ENCODE measurements at regions not wholly inside any gene's neighbourhood (a gene's known extent, or its start where the extent isn't known, plus 50 kb on each side); places are given as distances from the start of the nearest gene placed in this dataset.

DNA sequence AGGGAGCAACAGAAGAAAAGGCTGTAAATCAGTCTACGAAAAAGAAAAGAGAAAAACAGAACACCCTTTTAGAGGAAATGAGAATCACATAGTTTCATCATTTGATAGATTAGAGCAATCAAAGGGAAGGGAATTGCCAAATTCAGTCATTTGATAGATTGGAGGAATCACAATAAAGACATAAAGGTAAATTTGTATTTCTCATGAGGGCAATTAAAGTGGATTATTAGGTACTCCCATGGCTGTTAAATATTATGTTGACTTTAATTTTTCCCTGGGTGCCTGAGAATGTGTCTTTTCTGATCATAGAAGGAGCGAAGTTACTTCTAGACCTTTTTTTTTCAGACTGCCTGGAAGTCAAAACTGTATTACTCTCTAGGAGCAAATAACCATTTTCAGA is 1145.7 kb downstream of the EPHA7 start (continued):
- TF ChIP-seq, protein P1, sequence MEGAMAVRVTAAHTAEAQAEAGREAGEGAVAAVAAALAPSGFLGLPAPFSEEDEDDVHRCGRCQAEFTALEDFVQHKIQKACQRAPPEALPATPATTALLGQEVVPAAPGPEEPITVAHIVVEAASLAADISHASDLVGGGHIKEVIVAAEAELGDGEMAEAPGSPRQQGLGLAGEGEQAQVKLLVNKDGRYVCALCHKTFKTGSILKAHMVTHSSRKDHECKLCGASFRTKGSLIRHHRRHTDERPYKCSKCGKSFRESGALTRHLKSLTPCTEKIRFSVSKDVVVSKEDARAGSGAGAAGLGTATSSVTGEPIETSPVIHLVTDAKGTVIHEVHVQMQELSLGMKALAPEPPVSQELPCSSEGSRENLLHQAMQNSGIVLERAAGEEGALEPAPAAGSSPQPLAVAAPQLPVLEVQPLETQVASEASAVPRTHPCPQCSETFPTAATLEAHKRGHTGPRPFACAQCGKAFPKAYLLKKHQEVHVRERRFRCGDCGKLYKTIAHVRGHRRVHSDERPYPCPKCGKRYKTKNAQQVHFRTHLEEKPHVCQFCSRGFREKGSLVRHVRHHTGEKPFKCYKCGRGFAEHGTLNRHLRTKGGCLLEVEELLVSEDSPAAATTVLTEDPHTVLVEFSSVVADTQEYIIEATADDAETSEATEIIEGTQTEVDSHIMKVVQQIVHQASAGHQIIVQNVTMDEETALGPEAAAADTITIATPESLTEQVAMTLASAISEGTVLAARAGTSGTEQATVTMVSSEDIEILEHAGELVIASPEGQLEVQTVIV (IDR thresholded peaks at IDR 0.05; ENCODE audit: borderline replicate concordance, partially characterized antibody): no peak

DNA sequence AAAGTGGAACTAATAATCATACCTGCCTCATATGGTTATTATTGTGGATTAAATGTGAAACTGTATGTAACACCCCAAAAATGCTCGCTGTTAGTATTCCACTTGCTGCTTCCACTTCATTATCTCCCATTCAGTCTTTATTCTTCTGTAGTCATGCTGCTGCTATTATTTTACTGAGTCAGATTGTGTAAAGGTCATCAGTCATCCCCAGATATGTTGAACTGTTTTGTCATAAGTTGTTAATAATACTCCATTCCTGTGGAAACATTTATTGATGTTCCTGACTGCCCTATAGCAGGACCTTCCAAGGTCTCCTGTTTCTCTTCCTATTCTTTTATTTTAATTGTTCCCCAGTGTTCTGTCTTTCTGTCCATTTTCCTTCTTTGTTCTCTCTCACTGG is 1148.3 kb downstream of the EPHA7 start:
- intact Hi-C loops (cut with micrococcal nuclease; ENCODE audit: unreplicated experiment): no loop called here
- TF ChIP-seq ZNF274 (IDR thresholded peaks at IDR 0.05; ENCODE audit: insufficient read depth, insufficient read length) (no peak), SPI1 (IDR thresholded peaks at IDR 0.05; ENCODE audit: borderline replicate concordance, insufficient read depth, low read depth, low read length) (no peak), SMAD1 (IDR thresholded peaks at IDR 0.05; ENCODE audit: low read depth, partially characterized antibody) (no peak), SMAD5 (IDR thresholded peaks at IDR 0.05; ENCODE audit: low read depth) (no peak), HDAC6 (IDR thresholded peaks at IDR 0.05; ENCODE audit: unreplicated experiment) (no peak), MTA2 (IDR thresholded peaks at IDR 0.05; ENCODE audit: low read depth) (no peak), RBBP5 (conservative IDR thresholded peaks at IDR 0.05) (no peak), NFYA (IDR thresholded peaks at IDR 0.05; ENCODE audit: borderline replicate concordance, low read depth, low read length) (no peak), CBX5 (IDR thresholded peaks at IDR 0.05; ENCODE audit: low read depth) (no peak), PAX8 (IDR thresholded peaks at IDR 0.05) (no peak), YBX1 (IDR thresholded peaks at IDR 0.05) (no peak), ETV6 (conservative IDR thresholded peaks at IDR 0.05 in 1 of 2, IDR thresholded peaks at IDR 0.05 in 1 of 2; ENCODE audit: borderline replicate concordance in 1 of 2, low read depth in 1 of 2) (no peak), ZNF217 (IDR thresholded peaks at IDR 0.05) (no peak), GABPA (IDR thresholded peaks at IDR 0.05; ENCODE audit: low read depth) (no peak), SP1 (IDR thresholded peaks at IDR 0.05; ENCODE audit: low read depth, low read length) (no peak)
- TF ChIP-seq, protein P2, sequence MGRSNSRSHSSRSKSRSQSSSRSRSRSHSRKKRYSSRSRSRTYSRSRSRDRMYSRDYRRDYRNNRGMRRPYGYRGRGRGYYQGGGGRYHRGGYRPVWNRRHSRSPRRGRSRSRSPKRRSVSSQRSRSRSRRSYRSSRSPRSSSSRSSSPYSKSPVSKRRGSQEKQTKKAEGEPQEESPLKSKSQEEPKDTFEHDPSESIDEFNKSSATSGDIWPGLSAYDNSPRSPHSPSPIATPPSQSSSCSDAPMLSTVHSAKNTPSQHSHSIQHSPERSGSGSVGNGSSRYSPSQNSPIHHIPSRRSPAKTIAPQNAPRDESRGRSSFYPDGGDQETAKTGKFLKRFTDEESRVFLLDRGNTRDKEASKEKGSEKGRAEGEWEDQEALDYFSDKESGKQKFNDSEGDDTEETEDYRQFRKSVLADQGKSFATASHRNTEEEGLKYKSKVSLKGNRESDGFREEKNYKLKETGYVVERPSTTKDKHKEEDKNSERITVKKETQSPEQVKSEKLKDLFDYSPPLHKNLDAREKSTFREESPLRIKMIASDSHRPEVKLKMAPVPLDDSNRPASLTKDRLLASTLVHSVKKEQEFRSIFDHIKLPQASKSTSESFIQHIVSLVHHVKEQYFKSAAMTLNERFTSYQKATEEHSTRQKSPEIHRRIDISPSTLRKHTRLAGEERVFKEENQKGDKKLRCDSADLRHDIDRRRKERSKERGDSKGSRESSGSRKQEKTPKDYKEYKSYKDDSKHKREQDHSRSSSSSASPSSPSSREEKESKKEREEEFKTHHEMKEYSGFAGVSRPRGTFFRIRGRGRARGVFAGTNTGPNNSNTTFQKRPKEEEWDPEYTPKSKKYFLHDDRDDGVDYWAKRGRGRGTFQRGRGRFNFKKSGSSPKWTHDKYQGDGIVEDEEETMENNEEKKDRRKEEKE (IDR thresholded peaks at IDR 0.05): no peak

More for the DNA sequence above, 1148.3 kb downstream of the EPHA7 start:
- no peak overlapping the region for H3K9ac ChIP-seq (ENCODE audit: control insufficient read depth, insufficient read depth, low read length)
- ChIA-PET POLR2A (no interaction called here), CTCF (no interaction called here), SMC1A (ENCODE audit: uncharacterized antibody, unreplicated experiment) (interaction anchor here (0.6 to 0.8 kb wide), 2 partner anchors 9 to 12 kb away, joined by 3 to 4 read pairs; no protein-coding TSS in a partner anchor), RAD21 (ENCODE audit: unreplicated experiment) (no interaction called here)
- no peaks in the 10 kb centered on the region for H3K4me1 ChIP-seq (ENCODE audit: control insufficient read depth, insufficient read depth, low read length)
- no peaks in the 10 kb centered on the region for H3K79me2 ChIP-seq (ENCODE audit: control insufficient read depth, insufficient read depth, low read length)
- no peaks in the 10 kb centered on the region for H3K9me3 ChIP-seq (replicated peaks; ENCODE audit: control insufficient read depth, insufficient read depth, low read length)
- no peaks in the 10 kb centered on the region for H3K36me3 ChIP-seq (ENCODE audit: control insufficient read depth in 2 of 2, insufficient read depth in 2 of 2, low read length in 1 of 2)
- H3K27ac ChIP-seq (ENCODE audit: control insufficient read depth, insufficient read depth): no peak overlapping the region
- no TSS peak for BruUV-seq (replicated peaks)
- H4K20me1 ChIP-seq (ENCODE audit: control insufficient read depth, insufficient read depth): no peaks in the 10 kb centered on the region
- no peak overlapping the region for H3K4me2 ChIP-seq (ENCODE audit: control insufficient read depth, insufficient read depth)
- H3K27me3 ChIP-seq (replicated peaks in 1 of 2; ENCODE audit: control insufficient read depth in 2 of 2, insufficient read depth in 2 of 2, low read length in 1 of 2): no peaks in the 10 kb centered on the region
- FAIRE-seq (no peak), ATAC-seq (no peak), DNase-seq (ENCODE audit: low read depth, low spot score) (no peak)
- WGBS (ENCODE audit: insufficient coverage, insufficient replicate concordance, low lambda C conversion rate, missing lambda C conversion rate): 0% methylated on average over 1 of the region's 1 CpG
- no peak overlapping the region for H2AFZ ChIP-seq (ENCODE audit: control insufficient read depth, low read depth, low read length)
- in situ Hi-C loops (cut with MboI): no loop called here
- no peak overlapping the region for H3K4me3 ChIP-seq

Data from GM12878 (cell line).